Tibial artery (tissue), 4 donors: ENCODE measurements at regions not wholly inside any gene's neighbourhood (a gene's known extent, or its start where the extent isn't known, plus 50 kb on each side); places are given as distances from the start of the nearest gene placed in this dataset.

Experiments
- DNase-seq, 2 donors: peaks; one replicate each; pipeline ENCODE4 v3.0.0-alpha.2; 2019
- H3K27ac ChIP-seq, 2 donors: fragments of 200-600 bp; sonication (generic) in 1 of 2; 1 replicate in 1 of 2; 2 replicates in 1 of 2; pipeline ENCODE4 v1.5.1; 2018 to 2019; ENCODE audit warnings: mild to moderate bottlenecking in 1 of 2
- H3K27me3 ChIP-seq, 2 donors: fragments of 200-600 bp; sonication (generic) in 1 of 2; one replicate each; pipeline versions ENCODE4 v1.5.1 to v1.6.0; 2016 to 2019
- H3K36me3 ChIP-seq, 3 donors: fragments of 200-600 bp; sonication (generic) in 2 of 3; one replicate each; pipeline ENCODE4 v1.5.1; 2016 to 2019; ENCODE audit warnings: mild to moderate bottlenecking in 2 of 3
- H3K4me1 ChIP-seq, 4 donors: fragments of 200-600 bp; sonication (generic) in 2 of 4; 1 replicate in 3 of 4; 2 replicates in 1 of 4; pipeline ENCODE4 v1.5.1; 2016 to 2019
- H3K4me3 ChIP-seq, 2 donors: fragments of 200-600 bp; sonication (generic) in 1 of 2; 1 replicate in 1 of 2; 2 replicates in 1 of 2; pipeline ENCODE4 v1.5.1; 2018 to 2019; ENCODE audit warnings: mild to moderate bottlenecking in 2 of 2
- H3K9me3 ChIP-seq, 3 donors: fragments of 200-600 bp; sonication (generic) in 1 of 3; one replicate each; pipeline ENCODE4 v1.5.1; 2016 to 2019
- intact Hi-C: fragments of 100-400 bp; cut with DNase I; formaldehyde crosslinking; loops from one replicate; pipeline ENCODE4 v1.15.0; 2023; ENCODE audit warnings: low total_unique reads
- TF ChIP-seq, protein P1 (sequence below), 2 experiments: fragments of 200-600 bp in 1 of 2; fragments of 450-650 bp in 1 of 2; IDR thresholded peaks; one replicate each; pipeline ENCODE4 v1.5.1; 2017 to 2019; ENCODE audit warnings: antibody characterized with exemption in 2 of 2, mild to moderate bottlenecking in 1 of 2, moderate library complexity in 1 of 2

DNA sequence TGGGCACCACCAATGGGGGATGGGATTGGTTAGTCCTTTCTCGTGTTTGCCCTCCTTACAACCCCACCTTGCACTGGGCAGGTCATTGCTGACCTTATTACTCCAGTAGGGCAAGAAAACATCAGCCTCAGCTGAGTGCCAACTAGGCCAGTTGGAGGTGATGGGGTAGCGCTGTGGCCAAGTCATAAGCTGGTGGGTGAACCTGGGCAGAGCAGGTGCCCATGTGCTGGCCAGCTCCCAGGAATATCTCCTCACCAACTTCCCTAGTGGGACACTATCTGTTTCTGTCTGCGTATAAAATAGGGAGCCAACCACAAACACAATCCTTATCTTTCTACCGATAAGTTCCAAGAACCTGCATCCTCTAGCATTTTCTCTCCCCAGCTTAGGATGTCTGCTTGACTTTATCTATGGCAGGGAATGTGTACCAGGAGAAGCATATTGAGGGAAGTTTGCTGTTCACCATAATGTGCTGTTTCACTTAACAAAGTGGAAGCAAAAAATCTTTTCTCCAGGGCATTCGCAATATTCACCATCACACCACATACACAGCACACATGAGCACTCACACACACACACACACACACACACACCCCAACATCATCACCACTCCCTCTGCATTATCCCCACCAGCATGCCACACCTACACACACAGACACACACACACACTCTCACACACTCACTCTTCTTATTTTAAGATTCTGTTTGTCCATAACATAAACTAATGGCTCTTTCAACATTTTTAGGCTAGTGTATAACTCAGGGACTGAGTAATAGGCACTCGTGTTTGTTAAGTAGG lies 390.0 kb downstream of the ENC1 start:
- TF ChIP-seq, protein P1, sequence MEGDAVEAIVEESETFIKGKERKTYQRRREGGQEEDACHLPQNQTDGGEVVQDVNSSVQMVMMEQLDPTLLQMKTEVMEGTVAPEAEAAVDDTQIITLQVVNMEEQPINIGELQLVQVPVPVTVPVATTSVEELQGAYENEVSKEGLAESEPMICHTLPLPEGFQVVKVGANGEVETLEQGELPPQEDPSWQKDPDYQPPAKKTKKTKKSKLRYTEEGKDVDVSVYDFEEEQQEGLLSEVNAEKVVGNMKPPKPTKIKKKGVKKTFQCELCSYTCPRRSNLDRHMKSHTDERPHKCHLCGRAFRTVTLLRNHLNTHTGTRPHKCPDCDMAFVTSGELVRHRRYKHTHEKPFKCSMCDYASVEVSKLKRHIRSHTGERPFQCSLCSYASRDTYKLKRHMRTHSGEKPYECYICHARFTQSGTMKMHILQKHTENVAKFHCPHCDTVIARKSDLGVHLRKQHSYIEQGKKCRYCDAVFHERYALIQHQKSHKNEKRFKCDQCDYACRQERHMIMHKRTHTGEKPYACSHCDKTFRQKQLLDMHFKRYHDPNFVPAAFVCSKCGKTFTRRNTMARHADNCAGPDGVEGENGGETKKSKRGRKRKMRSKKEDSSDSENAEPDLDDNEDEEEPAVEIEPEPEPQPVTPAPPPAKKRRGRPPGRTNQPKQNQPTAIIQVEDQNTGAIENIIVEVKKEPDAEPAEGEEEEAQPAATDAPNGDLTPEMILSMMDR (IDR thresholded peaks at IDR 0.05): no peak
- no peaks in the 10 kb centered on the region for H3K9me3 ChIP-seq
- H3K4me1 ChIP-seq: peaks cover 0 to 8% (median 0%) of the 10 kb centered on the region in 4 donors
- H3K4me3 ChIP-seq: no peak overlapping the region
- DNase-seq: no peak
- no peaks in the 10 kb centered on the region for H3K27me3 ChIP-seq
- no peaks in the 10 kb centered on the region for H3K36me3 ChIP-seq
- no peak overlapping the region for H3K27ac ChIP-seq
- intact Hi-C loops: no loop called here

DNA sequence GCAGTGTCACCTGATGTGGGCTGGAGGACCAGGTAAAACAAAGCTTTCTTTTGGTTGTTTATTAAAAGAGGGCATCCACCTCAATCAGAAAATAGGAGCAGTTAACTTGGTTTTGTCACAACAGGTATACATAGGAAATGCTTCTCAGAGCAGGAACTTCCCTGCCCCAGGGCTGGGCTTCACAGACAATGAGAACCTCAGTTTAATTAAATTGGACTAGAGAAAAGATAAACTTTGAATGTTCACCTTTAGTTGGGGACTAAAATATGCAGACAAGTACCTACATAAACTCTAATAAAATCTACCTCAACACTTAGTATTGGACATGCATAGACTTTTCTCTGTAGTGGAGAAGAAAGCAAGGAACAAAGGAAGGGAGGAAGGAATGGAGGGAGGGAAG lies 392.0 kb downstream of the ENC1 start:
- Histone ChIP-seq H3K4me3 (no peak overlapping the region), H3K36me3 (no peaks in the 10 kb centered on the region), H3K27me3 (no peaks in the 10 kb centered on the region), H3K4me1 (peaks cover 0 to 9% (median 0%) of the 10 kb centered on the region in 4 donors), H3K27ac (no peak overlapping the region), H3K9me3 (no peaks in the 10 kb centered on the region)
- TF ChIP-seq, protein P1 (IDR thresholded peaks at IDR 0.05): no peak
- no peak for DNase-seq
- intact Hi-C loops: no loop called here

DNA sequence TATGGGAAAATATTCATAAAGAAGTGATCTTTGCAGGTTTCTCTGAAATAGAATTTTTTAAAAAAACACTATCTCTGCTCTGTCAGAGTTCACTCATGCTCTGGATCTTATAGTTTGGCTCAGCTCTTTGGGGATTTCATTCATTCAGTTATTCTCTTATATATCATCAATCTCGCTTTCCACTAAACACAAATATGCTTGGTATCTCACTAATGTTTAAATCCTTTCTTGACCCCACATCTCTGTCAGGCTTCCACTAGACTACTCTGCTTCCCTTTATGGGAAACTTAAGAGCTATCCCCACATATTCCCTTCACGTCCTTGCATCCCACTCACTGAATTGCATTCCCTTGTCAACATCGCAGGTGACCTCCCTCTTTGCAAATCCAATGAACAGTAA lies 396.1 kb downstream of the ENC1 start:
- no peaks in the 10 kb centered on the region for H3K36me3 ChIP-seq
- H3K9me3 ChIP-seq: no peaks in the 10 kb centered on the region
- DNase-seq: no peak
- H3K27ac ChIP-seq: no peak overlapping the region
- TF ChIP-seq, protein P1 (IDR thresholded peaks at IDR 0.05): no peak
- H3K4me1 ChIP-seq: peaks cover 0 to 9% (median 0%) of the 10 kb centered on the region in 4 donors
- H3K27me3 ChIP-seq: no peaks in the 10 kb centered on the region
- no peak overlapping the region for H3K4me3 ChIP-seq
- intact Hi-C loops: no loop called here

DNA sequence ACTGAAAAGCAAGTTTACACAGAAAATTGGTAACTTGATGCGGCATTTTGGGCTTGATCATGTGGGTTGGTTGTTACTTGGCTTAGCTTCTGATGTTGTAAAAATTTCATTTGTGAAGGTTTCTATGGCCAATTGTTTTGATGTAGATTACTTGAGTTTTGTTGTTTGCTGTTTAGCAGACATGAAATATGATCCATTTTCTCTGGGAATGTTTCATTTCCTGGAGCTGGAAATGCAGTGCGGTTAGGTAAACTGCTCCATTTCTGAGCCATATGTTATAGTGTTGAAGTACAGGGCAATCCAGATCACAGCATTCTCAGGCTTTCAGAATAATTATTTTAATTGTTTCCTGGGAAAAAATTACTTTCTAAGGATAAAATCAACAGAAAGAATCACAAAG lies 396.9 kb downstream of the ENC1 start:
- no peak overlapping the region for H3K4me3 ChIP-seq
- peaks cover 0 to 9% (median 0%) of the 10 kb centered on the region in 4 donors for H3K4me1 ChIP-seq
- DNase-seq: no peak
- no peaks in the 10 kb centered on the region for H3K36me3 ChIP-seq
- TF ChIP-seq, protein P1 (IDR thresholded peaks at IDR 0.05): no peak
- no peaks in the 10 kb centered on the region for H3K27me3 ChIP-seq
- H3K9me3 ChIP-seq: no peaks in the 10 kb centered on the region
- no peak overlapping the region for H3K27ac ChIP-seq
- intact Hi-C loops: no loop called here

DNA sequence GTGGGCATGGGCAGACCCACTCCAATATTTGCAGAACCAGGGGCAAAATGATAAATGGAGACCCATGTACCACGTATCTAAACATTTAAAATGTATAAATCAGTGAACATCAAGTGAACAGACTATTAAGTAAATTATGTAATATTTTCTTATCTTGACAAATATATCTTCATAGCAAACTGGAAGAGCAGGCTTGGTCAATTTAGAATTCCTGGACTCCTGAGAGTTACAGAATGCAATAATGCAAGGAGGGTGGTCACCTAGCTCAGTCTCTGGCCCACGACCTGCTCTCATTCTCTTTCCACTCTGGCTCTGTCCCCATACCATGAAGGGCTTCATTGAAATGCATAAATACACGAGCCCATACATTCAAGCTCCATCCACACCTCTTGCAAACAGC lies 398.0 kb downstream of the ENC1 start:
- no peak for DNase-seq
- no peaks in the 10 kb centered on the region for H3K9me3 ChIP-seq
- intact Hi-C loops: no loop called here
- H3K27me3 ChIP-seq: no peaks in the 10 kb centered on the region
- H3K4me3 ChIP-seq: no peak overlapping the region
- H3K4me1 ChIP-seq: peaks cover 0 to 9% (median 0%) of the 10 kb centered on the region in 4 donors
- no peak overlapping the region for H3K27ac ChIP-seq
- no peaks in the 10 kb centered on the region for H3K36me3 ChIP-seq
- TF ChIP-seq, protein P1 (IDR thresholded peaks at IDR 0.05): no peak
